ENCODE measurements at regions not wholly inside any gene's neighbourhood (a gene's known extent, or its start where the extent isn't known, plus 50 kb on each side); places are given as distances from the start of the nearest gene placed in this dataset.
"Not testable (repeated sequence)": the region's sequence is repeated elsewhere in the genome, so short reads cannot be mapped to it uniquely, and the experiment has no call there.

GRCh38 chr2:194155431-194155830 is 1501.6 kb upstream of the SLC39A10 start:
- DNase-seq = no peak

- no peak for DNase-seq
Observed at GRCh38 chr2:194151231-194151630, 1505.8 kb upstream of the SLC39A10 start.

GRCh38 chr2:194135463-194135862 is 1521.6 kb upstream of the SLC39A10 start:
- DNase-seq = no peak

- no peak for DNase-seq
Observed at GRCh38 chr2:194128810-194129209, 1528.2 kb upstream of the SLC39A10 start.

- no peak for DNase-seq
Observed at GRCh38 chr2:194126418-194126817, 1530.6 kb upstream of the SLC39A10 start.

GRCh38 chr2:194116861-194117260 is 1540.2 kb upstream of the SLC39A10 start:
- no peak for DNase-seq

GRCh38 chr2:194105358-194105757 is 1551.7 kb upstream of the SLC39A10 start:
- no peak for DNase-seq

GRCh38 chr2:194104687-194105086 is 1552.3 kb upstream of the SLC39A10 start:
- no peak for DNase-seq

GRCh38 chr2:194103941-194104659 is 1552.9 kb upstream of the SLC39A10 start:
- no peak for DNase-seq

- DNase-seq = no peak
Observed at GRCh38 chr2:194102546-194102945, 1554.5 kb upstream of the SLC39A10 start.

GRCh38 chr2:194100201-194100600 is 1556.8 kb upstream of the SLC39A10 start:
- DNase-seq = no peak

- no peak for DNase-seq
Observed at GRCh38 chr2:194096402-194096801, 1560.6 kb upstream of the SLC39A10 start.

- DNase-seq = no peak
Observed at GRCh38 chr2:194095359-194095758, 1561.7 kb upstream of the SLC39A10 start.

GRCh38 chr2:194090251-194090905 is 1566.6 kb upstream of the SLC39A10 start:
- DNase-seq = no peak

GRCh38 chr2:194087089-194087958 is 1569.7 kb upstream of the SLC39A10 start:
- no peak for DNase-seq

GRCh38 chr2:194086129-194086528 is 1570.9 kb upstream of the SLC39A10 start:
- no peak for DNase-seq

GRCh38 chr2:194079989-194080388 is 1577.0 kb upstream of the SLC39A10 start:
- no peak for DNase-seq

- no peak for DNase-seq
Observed at GRCh38 chr2:194077366-194077765, 1579.7 kb upstream of the SLC39A10 start.

GRCh38 chr2:194062401-194062800 is 1594.6 kb upstream of the SLC39A10 start:
- DNase-seq = no peak

GRCh38 chr2:194060269-194060668 is 1596.8 kb upstream of the SLC39A10 start:
- no peak for DNase-seq

GRCh38 chr2:194054313-194054712 is 1602.7 kb upstream of the SLC39A10 start:
- DNase-seq = no peak

GRCh38 chr2:194044321-194044720 is 1612.7 kb upstream of the SLC39A10 start:
- DNase-seq = no peak

GRCh38 chr2:194021130-194021529 is 1635.9 kb upstream of the SLC39A10 start:
- not testable (repeated sequence) for DNase-seq

GRCh38 chr2:194020155-194020554 is 1636.9 kb upstream of the SLC39A10 start:
- DNase-seq = no peak

Data from activated naive CD4-positive, alpha-beta T cell treated with Interleukin-2 at 50 U/mL for 16 hours (primary cell).